Neuron (in vitro differentiated cells): ENCODE measurements at regions not wholly inside any gene's neighbourhood (a gene's known extent, or its start where the extent isn't known, plus 50 kb on each side); places are given as distances from the start of the nearest gene placed in this dataset.

Experiments used
- H2AFZ ChIP-seq: one replicate; pipeline ENCODE4 v1.6.1; 2013; ENCODE audit warnings: low read depth, mild to moderate bottlenecking, inconsistent platforms, low read length, moderate library complexity
- H3K27me3 ChIP-seq: one replicate; pipeline ENCODE4 v1.6.1; 2013; ENCODE audit warnings: low read length; ENCODE audit not compliant: insufficient read depth
- H3K36me3 ChIP-seq: one replicate; pipeline ENCODE4 v1.6.1; 2013; ENCODE audit warnings: low read length; ENCODE audit not compliant: insufficient read depth
- H3K4me1 ChIP-seq: one replicate; pipeline ENCODE4 v1.6.1; 2013; ENCODE audit warnings: low read length; ENCODE audit not compliant: insufficient read depth
- H3K4me3 ChIP-seq: 2 replicates; pipeline ENCODE4 v1.5.1; 2013; ENCODE audit warnings: mild to moderate bottlenecking, low read length, moderate library complexity
- H3K9me3 ChIP-seq: one replicate; pipeline ENCODE4 v1.6.1; 2013; ENCODE audit warnings: low read length

- Histone ChIP-seq H3K9me3 (no peaks in the 10 kb centered on the region), H3K27me3 (no peaks in the 10 kb centered on the region), H3K36me3 (no peaks in the 10 kb centered on the region), H3K4me1 (peaks cover 20% of the 10 kb centered on the region), H2AFZ (no peak overlapping the region), H3K4me3 (no peak overlapping the region)
Observed at GRCh38 chr1:234554218-234554697, 55.7 kb downstream of the IRF2BP2 start.

DNA sequence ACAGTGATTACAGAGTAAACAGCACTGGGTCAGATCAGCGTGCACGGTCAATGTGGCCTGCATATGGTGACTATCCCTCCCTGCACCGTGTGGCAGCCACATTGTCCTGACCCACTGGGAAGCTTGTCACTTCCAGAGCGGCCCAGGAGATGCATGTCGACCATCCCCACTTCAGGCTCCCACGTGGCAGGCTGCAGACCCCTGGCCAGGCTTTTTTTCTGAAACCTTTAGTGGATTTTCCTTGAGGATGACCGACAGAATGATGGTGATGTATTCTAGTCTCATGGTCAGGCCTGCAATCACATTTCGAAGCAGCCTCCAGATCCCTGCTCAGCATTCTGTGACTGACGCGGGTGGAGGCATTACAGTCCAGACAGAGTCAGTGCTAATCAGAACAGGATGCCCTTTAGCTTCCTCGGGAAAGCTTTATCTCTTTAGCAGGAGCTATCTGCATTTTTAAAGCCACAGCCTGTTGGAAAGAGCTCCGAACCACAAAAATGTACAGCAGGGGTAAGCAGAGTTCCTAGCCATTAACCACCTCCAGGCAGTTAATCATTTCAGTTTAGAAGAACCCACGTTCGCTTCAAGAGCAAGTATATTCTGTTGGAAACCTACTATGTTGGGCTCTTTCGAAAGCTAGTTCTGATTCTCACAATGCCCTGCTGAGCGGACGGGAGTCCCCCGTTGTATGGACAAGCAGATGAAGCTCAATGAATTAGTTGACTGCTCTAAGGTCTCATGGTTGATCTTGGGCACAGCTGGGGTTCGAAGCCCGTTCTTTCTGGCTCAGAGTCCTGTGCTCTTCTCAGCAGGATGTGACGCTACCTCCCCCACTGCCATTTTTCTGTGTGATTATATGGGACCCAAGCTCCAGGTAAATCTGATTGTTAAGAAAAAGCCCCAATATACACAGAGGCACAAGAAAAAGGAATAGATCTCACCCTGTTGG, 56.5 kb downstream of the IRF2BP2 start:
- H3K27me3 ChIP-seq, result no peaks in the 10 kb centered on the region
- no peaks in the 10 kb centered on the region for H3K36me3 ChIP-seq
- H3K4me1 ChIP-seq, result peaks cover 20% of the 10 kb centered on the region
- no peaks in the 10 kb centered on the region for H3K9me3 ChIP-seq
- H3K4me3 ChIP-seq, result no peak overlapping the region
- H2AFZ ChIP-seq, result peak overlapping the region; percentile 24

DNA sequence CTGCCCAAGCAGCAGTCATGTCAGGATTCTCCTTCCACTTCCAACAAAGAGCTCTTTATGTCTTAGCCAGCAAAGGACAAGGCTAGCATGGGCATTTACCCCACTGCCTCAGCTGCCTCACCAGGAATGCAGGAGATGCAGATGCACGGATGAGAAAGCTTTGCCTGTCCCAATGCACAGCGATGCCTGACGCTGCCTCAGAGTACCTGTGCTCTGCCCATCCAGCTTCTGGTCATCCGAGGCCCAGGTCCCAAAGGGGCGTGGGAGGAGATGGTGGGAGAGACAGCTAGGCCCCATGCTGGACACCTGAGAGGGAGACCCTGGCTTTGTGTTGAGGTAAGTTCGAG, 59.0 kb downstream of the IRF2BP2 start:
- H3K4me1 ChIP-seq, result peaks cover 27% of the 10 kb centered on the region
- no peaks in the 10 kb centered on the region for H3K9me3 ChIP-seq
- H2AFZ ChIP-seq, result no peak overlapping the region
- H3K36me3 ChIP-seq, result no peaks in the 10 kb centered on the region
- no peaks in the 10 kb centered on the region for H3K27me3 ChIP-seq
- no peak overlapping the region for H3K4me3 ChIP-seq

DNA sequence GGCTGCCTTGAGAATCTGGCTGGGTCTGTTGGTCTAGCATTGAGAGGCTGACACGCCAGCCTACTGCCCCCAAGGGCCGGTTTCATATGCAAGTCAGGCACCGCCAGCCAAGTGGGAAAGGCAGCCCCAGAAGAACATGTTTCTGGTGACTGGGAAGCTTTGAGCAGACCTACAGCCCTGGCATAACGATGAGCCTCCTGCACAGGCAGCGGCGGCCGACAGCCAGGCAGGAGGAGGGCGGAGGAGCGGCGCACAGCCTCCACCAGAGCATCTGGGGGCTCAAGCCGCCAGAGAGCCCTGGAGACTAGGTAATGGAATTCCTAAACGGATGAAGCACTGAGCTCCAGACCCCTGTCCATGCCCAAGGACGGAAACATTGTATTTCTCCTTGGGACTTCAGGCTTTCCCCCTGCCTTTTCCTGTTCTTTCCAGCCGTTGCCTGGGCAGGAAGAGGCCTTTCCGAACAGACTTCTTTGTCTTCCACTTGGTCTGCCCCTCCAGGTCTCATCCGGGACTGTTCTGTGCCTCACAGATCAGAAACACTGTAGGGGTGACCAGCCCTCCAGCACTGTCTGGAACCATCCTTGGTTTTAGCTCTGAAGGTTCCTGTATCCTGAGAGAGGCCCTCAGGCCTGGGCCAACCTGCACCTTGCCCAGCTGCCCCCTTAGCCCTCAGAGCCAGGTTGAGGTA, 59.5 kb downstream of the IRF2BP2 start:
- Histone ChIP-seq H3K36me3 (no peaks in the 10 kb centered on the region), H3K4me3 (no peak overlapping the region), H3K4me1 (peaks cover 32% of the 10 kb centered on the region), H3K27me3 (no peaks in the 10 kb centered on the region), H3K9me3 (no peaks in the 10 kb centered on the region), H2AFZ (no peak overlapping the region)

DNA sequence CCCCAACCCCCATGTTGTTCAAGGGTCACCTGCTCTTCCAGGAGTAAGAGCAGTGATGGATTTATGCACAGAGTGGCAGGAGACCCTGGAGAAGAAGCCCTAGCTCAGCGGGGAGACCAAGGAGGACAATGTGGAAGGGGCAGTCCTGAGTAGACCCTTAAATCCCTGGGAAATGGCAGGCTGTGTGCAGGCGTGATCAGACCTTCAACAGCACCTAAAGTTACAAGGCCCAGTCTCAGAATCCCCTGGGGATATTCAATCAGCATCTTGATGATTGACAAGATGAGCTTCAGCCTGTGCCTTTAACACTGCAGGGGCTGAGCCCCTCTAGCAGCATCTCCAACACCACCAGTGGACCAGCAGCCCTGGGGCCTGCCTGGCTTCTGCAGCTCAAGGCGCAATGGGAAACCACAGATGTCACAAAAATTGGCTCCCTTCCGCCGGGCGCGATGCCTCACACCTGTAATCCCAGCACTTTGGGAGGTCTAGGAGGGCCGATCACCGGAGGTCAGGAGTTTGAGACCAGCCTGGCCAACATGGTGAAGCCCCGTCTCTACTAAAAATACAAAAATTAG, 60.4 kb downstream of the IRF2BP2 start:
- H2AFZ ChIP-seq, result no peak overlapping the region
- peaks cover 41% of the 10 kb centered on the region for H3K4me1 ChIP-seq
- no peaks in the 10 kb centered on the region for H3K27me3 ChIP-seq
- H3K9me3 ChIP-seq, result no peaks in the 10 kb centered on the region
- no peaks in the 10 kb centered on the region for H3K36me3 ChIP-seq
- no peak overlapping the region for H3K4me3 ChIP-seq

- H3K4me3 ChIP-seq, result no peak overlapping the region
- no peaks in the 10 kb centered on the region for H3K36me3 ChIP-seq
- no peak overlapping the region for H2AFZ ChIP-seq
- H3K9me3 ChIP-seq, result no peaks in the 10 kb centered on the region
- no peaks in the 10 kb centered on the region for H3K27me3 ChIP-seq
- peaks cover 50% of the 10 kb centered on the region for H3K4me1 ChIP-seq
Observed at GRCh38 chr1:234546890-234547788, 62.8 kb downstream of the IRF2BP2 start.

- H2AFZ ChIP-seq, result no peak overlapping the region
- H3K36me3 ChIP-seq, result no peaks in the 10 kb centered on the region
- peaks cover 50% of the 10 kb centered on the region for H3K4me1 ChIP-seq
- no peaks in the 10 kb centered on the region for H3K27me3 ChIP-seq
- no peaks in the 10 kb centered on the region for H3K9me3 ChIP-seq
- no peak overlapping the region for H3K4me3 ChIP-seq
Observed at GRCh38 chr1:234546387-234546704, 63.6 kb downstream of the IRF2BP2 start.

DNA sequence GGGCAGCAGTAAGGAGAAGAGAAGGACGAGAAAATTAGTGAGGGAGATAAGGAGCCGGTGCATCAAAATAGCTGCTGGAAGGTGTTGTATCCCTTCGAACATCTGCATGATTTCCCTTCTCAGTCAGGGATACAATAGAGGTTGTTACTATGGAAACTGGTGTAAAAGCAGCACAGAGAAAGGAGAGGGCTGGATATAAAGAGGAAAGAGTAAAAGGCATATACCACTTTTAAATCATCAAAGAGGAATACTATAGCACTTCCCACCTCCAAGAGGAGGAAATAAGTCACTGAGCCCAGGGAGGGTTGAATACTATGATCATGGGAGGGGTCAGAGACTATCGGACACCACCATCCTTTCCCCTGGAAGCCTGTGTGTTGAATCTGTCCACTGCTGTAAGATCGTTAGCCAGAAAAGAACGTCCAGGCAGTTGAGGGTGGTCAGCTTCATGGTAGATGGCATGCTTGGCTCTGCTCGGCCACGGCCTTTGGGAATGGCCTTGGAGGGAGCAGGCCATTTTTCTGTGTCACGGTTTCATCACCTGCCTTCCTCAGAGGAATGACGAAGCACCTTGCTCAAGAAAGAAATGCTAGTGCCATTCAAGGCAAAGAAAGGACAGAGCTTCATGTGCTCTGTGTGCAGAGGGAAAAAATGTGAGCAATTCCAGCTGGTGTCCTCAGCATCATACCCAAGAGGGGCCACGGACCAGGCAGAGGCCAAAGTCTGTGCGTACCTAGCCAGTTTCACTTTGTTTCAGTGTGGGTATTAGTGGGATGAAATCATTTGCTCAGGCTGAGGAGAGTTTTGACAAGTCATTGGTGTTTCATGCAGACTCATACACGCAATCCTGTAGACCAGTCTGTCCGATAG, 64.2 kb downstream of the IRF2BP2 start:
- Histone ChIP-seq H3K36me3 (no peaks in the 10 kb centered on the region), H3K4me1 (peaks cover 48% of the 10 kb centered on the region), H3K4me3 (no peak overlapping the region), H3K9me3 (no peaks in the 10 kb centered on the region), H2AFZ (no peak overlapping the region), H3K27me3 (no peaks in the 10 kb centered on the region)

GRCh38 chr1:234544087-234544579, 65.2 kb upstream of the TARBP1 start:
- Histone ChIP-seq H3K4me3 (no peak overlapping the region), H3K36me3 (no peaks in the 10 kb centered on the region), H3K9me3 (no peaks in the 10 kb centered on the region), H3K27me3 (no peaks in the 10 kb centered on the region), H2AFZ (no peak overlapping the region), H3K4me1 (peaks cover 43% of the 10 kb centered on the region)

DNA sequence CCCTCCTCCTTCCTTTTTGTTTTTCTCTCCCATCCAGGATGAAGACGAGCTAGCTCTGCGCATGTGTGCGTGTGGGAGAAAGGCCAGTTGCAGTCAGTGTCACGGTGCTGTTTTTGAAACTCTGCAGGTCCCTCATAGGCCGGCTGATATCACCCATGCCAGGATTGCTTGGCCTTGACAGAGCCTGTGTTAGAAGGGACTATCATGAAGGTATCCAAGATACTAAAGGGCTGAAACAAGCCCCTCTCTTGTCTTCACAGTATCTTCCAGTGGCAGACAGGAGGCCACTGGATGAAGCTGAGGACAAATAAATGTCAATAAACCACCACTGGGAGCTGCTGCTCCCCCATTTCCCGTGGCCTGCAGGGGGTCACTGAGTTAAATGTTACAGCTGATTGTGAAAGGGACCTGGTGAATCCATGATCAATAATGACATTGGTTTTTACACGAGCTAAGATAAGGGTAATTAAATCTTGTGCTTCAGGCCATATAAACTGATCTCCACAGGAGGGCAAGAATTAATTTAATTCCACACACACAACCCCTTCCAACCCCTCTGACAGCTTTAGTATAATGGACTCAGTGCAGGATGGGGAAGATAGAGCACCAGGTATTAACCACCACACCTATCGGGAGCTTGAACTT, 64.6 kb upstream of the TARBP1 start:
- H3K36me3 ChIP-seq, result no peaks in the 10 kb centered on the region
- no peaks in the 10 kb centered on the region for H3K9me3 ChIP-seq
- no peak overlapping the region for H3K4me3 ChIP-seq
- H2AFZ ChIP-seq, result no peak overlapping the region
- H3K27me3 ChIP-seq, result no peaks in the 10 kb centered on the region
- H3K4me1 ChIP-seq, result peaks cover 49% of the 10 kb centered on the region

DNA sequence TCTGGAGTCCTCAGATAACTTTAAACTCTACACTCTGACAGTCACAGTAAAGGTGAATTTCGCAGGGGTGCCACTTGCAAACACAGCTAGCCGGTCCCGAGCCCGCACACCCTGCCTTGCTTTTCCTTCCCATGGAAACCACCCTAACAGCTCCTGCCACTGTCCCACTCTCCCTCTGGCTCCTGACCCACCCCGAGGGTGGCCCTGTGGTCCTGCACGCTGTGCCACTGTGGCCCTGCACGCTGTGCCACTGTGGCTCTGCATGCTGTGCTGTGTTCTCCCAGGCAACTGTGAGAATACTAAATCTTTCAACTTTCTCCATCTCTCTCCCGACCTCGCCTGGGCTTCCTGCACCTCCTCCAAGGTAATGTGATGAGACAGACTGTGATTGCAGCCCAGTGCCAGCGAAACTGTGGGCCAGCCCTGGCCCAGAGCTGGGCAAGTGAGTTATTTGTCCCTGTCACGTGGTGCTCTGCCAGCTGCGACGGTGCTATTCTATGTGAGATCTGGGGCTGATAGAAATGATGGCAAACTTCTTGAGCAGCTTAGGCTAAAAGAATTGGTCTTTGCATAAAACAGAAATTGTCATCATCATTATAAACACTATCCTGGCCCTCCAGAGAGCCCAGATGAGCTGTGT, 63.4 kb upstream of the TARBP1 start:
- peaks cover 56% of the 10 kb centered on the region for H3K4me1 ChIP-seq
- no peaks in the 10 kb centered on the region for H3K36me3 ChIP-seq
- no peaks in the 10 kb centered on the region for H3K9me3 ChIP-seq
- no peak overlapping the region for H3K4me3 ChIP-seq
- no peaks in the 10 kb centered on the region for H3K27me3 ChIP-seq
- no peak overlapping the region for H2AFZ ChIP-seq
